Sigmoid colon (tissue), 4 donors: ENCODE measurements at regions not wholly inside any gene's neighbourhood (a gene's known extent, or its start where the extent isn't known, plus 50 kb on each side); places are given as distances from the start of the nearest gene placed in this dataset.

Source experiments
- CTCF ChIP-seq, 4 experiments: fragments of 450-650 bp in 3 of 4; fragments of 200-600 bp in 1 of 4; IDR thresholded peaks; one replicate each; pipeline ENCODE4 v1.5.1; 2016 to 2019; ENCODE audit warnings: antibody characterized with exemption in 4 of 4, mild to moderate bottlenecking in 3 of 4, moderate library complexity in 2 of 4
- EP300 ChIP-seq, 4 donors: sonication (generic); formaldehyde crosslinking; IDR thresholded peaks; one replicate each; pipeline ENCODE4 v1.6.1; 2017; ENCODE audit warnings: antibody characterized with exemption in 4 of 4
- POLR2A ChIP-seq, 2 donors: fragments of 450-650 bp; IDR thresholded peaks; one replicate each; pipeline ENCODE4 v1.6.1; 2016; ENCODE audit warnings: antibody characterized with exemption in 2 of 2, mild to moderate bottlenecking in 2 of 2, moderate library complexity in 2 of 2
- POLR2AphosphoS5 ChIP-seq, 4 donors: sonication (generic); formaldehyde crosslinking; IDR thresholded peaks; one replicate each; pipeline ENCODE4 v1.6.1; 2017; ENCODE audit warnings: antibody characterized with exemption in 4 of 4

DNA sequence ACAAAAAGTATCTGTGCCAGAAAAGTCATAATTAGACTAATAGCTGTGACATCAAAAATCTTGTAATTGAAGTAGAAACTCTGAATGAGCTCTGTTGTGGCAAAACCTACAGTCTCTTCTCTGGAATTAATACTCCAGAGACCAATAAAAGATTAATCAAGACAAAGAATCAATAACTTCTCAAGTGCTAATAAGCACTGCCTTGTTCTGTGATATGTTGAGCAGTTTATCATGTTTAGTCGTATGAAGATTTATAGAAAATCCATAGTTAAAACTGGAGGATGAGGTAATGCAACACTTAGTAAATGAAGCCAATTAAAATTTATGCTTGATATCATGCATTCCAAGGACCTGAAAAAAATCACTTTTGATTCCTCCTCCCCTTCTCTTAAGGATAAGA lies 72.3 kb upstream of the RNF32 start:
- TF ChIP-seq CTCF (IDR thresholded peaks at IDR 0.05) (no peak), POLR2AphosphoS5 (IDR thresholded peaks at IDR 0.05) (no peak), POLR2A (IDR thresholded peaks at IDR 0.05) (no peak), EP300 (IDR thresholded peaks at IDR 0.05) (no peak)
